IMR-90 (cell line): ENCODE measurements at regions not wholly inside any gene's neighbourhood (a gene's known extent, or its start where the extent isn't known, plus 50 kb on each side); places are given as distances from the start of the nearest gene placed in this dataset.

Source experiments
- ATAC-seq: fragments of 200-7000 bp; cut with Tn5 transposase; 2 replicates; pipeline ENCODE4 v1.9.1; 2020; ENCODE audit warnings: low read depth, mild to moderate bottlenecking, moderate library complexity
- BruUV-seq: library from RNA; stranded (reverse); fragments of 400-500 nt; replicated peaks from 2 replicates; lab custom pipeline; 2021; lab: Mats Ljungman, UMichigan
- CTCF ChIA-PET: fragments of 300-600 bp; formaldehyde crosslinking; extraction: SDS; loops from one replicate; lab custom pipeline; 2021; ENCODE audit warnings: antibody characterized with exemption; lab: Yijun Ruan, JAX
- POLR2A ChIA-PET: fragments of 300-600 bp; sonication (Branson Sonifier 250); formaldehyde crosslinking; loops from one replicate; lab custom pipeline; 2022; ENCODE audit warnings: antibody characterized with exemption; ENCODE audit not compliant: unreplicated experiment; lab: Charles Lee
- DNase-seq: peaks from one replicate; pipeline ENCODE4 v3.0.0; 2013
- H2AFZ ChIP-seq: replicated peaks from 2 replicates; pipeline ENCODE3; 2013; ENCODE audit warnings: low read length, mild to moderate bottlenecking; ENCODE audit not compliant: poor library complexity
- H2AK5ac ChIP-seq: 2 replicates; pipeline ENCODE4 v1.6.1; 2013; ENCODE audit warnings: low read depth, low read length, inconsistent platforms
- H2AK9ac ChIP-seq: replicated peaks from 2 replicates; pipeline ENCODE3; 2013; ENCODE audit warnings: mild to moderate bottlenecking, low read depth, low read length, moderate library complexity; ENCODE audit not compliant: poor library complexity
- H2BK120ac ChIP-seq: 2 replicates; pipeline ENCODE4 v1.6.1; 2013; ENCODE audit warnings: low read depth, low read length, inconsistent platforms
- H2BK15ac ChIP-seq: 3 replicates; pipeline ENCODE4 v1.6.1; 2013; ENCODE audit warnings: low read depth, low read length, inconsistent platforms
- H2BK20ac ChIP-seq: 2 replicates; pipeline ENCODE4 v1.6.1; 2013; ENCODE audit warnings: low read depth, mild to moderate bottlenecking, inconsistent platforms, low read length, moderate library complexity
- H2BK5ac ChIP-seq: 2 replicates; pipeline ENCODE4 v1.6.1; 2013; ENCODE audit warnings: mild to moderate bottlenecking, low read depth, low read length, inconsistent platforms; ENCODE audit not compliant: poor library complexity, severe bottlenecking
- H3K14ac ChIP-seq: replicated peaks from 2 replicates; pipeline ENCODE4 v1.6.1; 2013; ENCODE audit warnings: low read depth, low read length, inconsistent platforms
- H3K18ac ChIP-seq: 2 replicates; pipeline ENCODE4 v1.6.1; 2013; ENCODE audit warnings: low read depth, low read length, control low read depth
- H3K23ac ChIP-seq: 2 replicates; pipeline ENCODE4 v1.6.1; 2013; ENCODE audit warnings: low read depth, low read length, inconsistent platforms
- H3K27ac ChIP-seq: 2 replicates; pipeline ENCODE4 v1.5.1; 2013; ENCODE audit warnings: mild to moderate bottlenecking, control low read depth, low read length; ENCODE audit not compliant: insufficient read depth
- H3K27me3 ChIP-seq: 2 replicates; pipeline ENCODE4 v1.6.1; 2013; ENCODE audit warnings: low read length; ENCODE audit not compliant: control insufficient read depth, insufficient read depth
- H3K36me3 ChIP-seq: 2 replicates; pipeline ENCODE4 v1.6.1; 2013; ENCODE audit warnings: low read length, mixed read lengths; ENCODE audit not compliant: control insufficient read depth, insufficient read depth
- H3K4ac ChIP-seq: 2 replicates; pipeline ENCODE4 v1.6.1; 2013; ENCODE audit warnings: low read depth, low read length, inconsistent platforms
- H3K4me1 ChIP-seq: 2 replicates; pipeline ENCODE4 v1.6.1; 2013; ENCODE audit warnings: low read length, mixed read lengths; ENCODE audit not compliant: control insufficient read depth, insufficient read depth
- H3K4me2 ChIP-seq: 2 replicates; pipeline ENCODE4 v1.6.1; 2013; ENCODE audit warnings: low read depth, mild to moderate bottlenecking, control low read depth, low read length, moderate library complexity
- H3K4me3 ChIP-seq: 2 replicates; pipeline ENCODE4 v1.5.1; 2013; ENCODE audit warnings: low read depth, mild to moderate bottlenecking, control low read depth, low read length, moderate library complexity; ENCODE audit not compliant: insufficient read depth
- H3K56ac ChIP-seq: 2 replicates; pipeline ENCODE4 v1.6.1; 2013; ENCODE audit warnings: low read length, inconsistent platforms; ENCODE audit not compliant: insufficient read depth; ENCODE audit errors: extremely low read depth
- H3K79me1 ChIP-seq, 2 experiments: 2 replicates each; pipeline ENCODE4 v1.6.1; 2013; ENCODE audit warnings: low read length in 2 of 2, inconsistent platforms in 1 of 2, low read depth in 1 of 2
- H3K9ac ChIP-seq: 2 replicates; pipeline ENCODE4 v1.6.1; 2013; ENCODE audit warnings: low read depth, low read length, control low read depth
- H3K9me1 ChIP-seq: 2 replicates; pipeline ENCODE4 v1.6.1; 2013; ENCODE audit warnings: low read length, inconsistent platforms; ENCODE audit not compliant: insufficient read depth
- H3K9me3 ChIP-seq: 2 replicates; pipeline ENCODE4 v1.6.1; 2013; ENCODE audit warnings: low read length; ENCODE audit not compliant: control insufficient read depth, insufficient read depth
- H4K20me1 ChIP-seq: 2 replicates; pipeline ENCODE4 v1.6.1; 2013; ENCODE audit warnings: low read length, inconsistent platforms; ENCODE audit not compliant: insufficient read depth
- H4K5ac ChIP-seq: 2 replicates; pipeline ENCODE4 v1.6.1; 2013; ENCODE audit warnings: mild to moderate bottlenecking, low read depth, low read length, control low read depth
- H4K8ac ChIP-seq, 2 experiments: 2 replicates each; pipeline ENCODE4 v1.6.1; 2013; ENCODE audit warnings: low read depth in 2 of 2, low read length in 2 of 2, control low read depth in 1 of 2, inconsistent platforms in 1 of 2
- H4K91ac ChIP-seq: 2 replicates; pipeline ENCODE4 v1.6.1; 2013; ENCODE audit warnings: low read depth, low read length, inconsistent platforms; ENCODE audit not compliant: insufficient read depth
- BHLHE40 ChIP-seq: fragments of 150-350 bp; IDR thresholded peaks from 2 replicates; pipeline ENCODE4 v1.6.1; 2016; ENCODE audit warnings: mild to moderate bottlenecking, low read depth, low read length
- CHD1 ChIP-seq: IDR thresholded peaks from 2 replicates; pipeline ENCODE4 v1.6.1; 2012; ENCODE audit warnings: low read depth, low read length, improper control_type of control experiment
- FOS ChIP-seq: fragments of 150-350 bp; IDR thresholded peaks from 2 replicates; pipeline ENCODE4 v1.6.1; 2016; ENCODE audit warnings: low read depth, low read length
- MAFK ChIP-seq: IDR thresholded peaks from 2 replicates; pipeline ENCODE4 v1.6.1; 2012; ENCODE audit warnings: low read depth, low read length, improper control_type of control experiment
- MXI1 ChIP-seq: IDR thresholded peaks from 2 replicates; pipeline ENCODE4 v1.6.1; 2012; ENCODE audit warnings: low read depth, mild to moderate bottlenecking, low read length, moderate library complexity, borderline replicate concordance
- NFE2L2 ChIP-seq: fragments of 150-350 bp; IDR thresholded peaks from 2 replicates; pipeline ENCODE4 v1.6.1; 2016; ENCODE audit warnings: low read depth, mild to moderate bottlenecking, low read length
- POLR2A ChIP-seq: IDR thresholded peaks from 2 replicates; pipeline ENCODE4 v1.6.1; 2012; ENCODE audit warnings: mild to moderate bottlenecking, low read depth, low read length
- RCOR1 ChIP-seq: IDR thresholded peaks from 2 replicates; pipeline ENCODE4 v1.6.1; 2012; ENCODE audit warnings: mild to moderate bottlenecking, low read length, improper control_type of control experiment; ENCODE audit not compliant: insufficient replicate concordance
- RFX5 ChIP-seq: IDR thresholded peaks from 2 replicates; pipeline ENCODE4 v1.8.0; 2012; ENCODE audit warnings: low read depth, mild to moderate bottlenecking, low read length, moderate library complexity
- SMC3 ChIP-seq: fragments of 150-350 bp; IDR thresholded peaks from 2 replicates; pipeline ENCODE4 v1.6.1; 2016; ENCODE audit warnings: low read depth, mild to moderate bottlenecking, antibody characterized with exemption, low read length, moderate library complexity
- WGBS, 2 experiments: methylation state at CpG; one replicate each; pipeline versions ENCODE4 v1.1.5 to v1.1.7; 2013; ENCODE audit warnings: missing lambda C conversion rate in 2 of 2; ENCODE audit not compliant: insufficient read length in 1 of 2; ENCODE audit errors: extremely low coverage in 2 of 2; 5-methylcytosine and 5-hydroxymethylcytosine counted together
- dilution Hi-C: fragments of 300-500 bp; cut with HindIII; formaldehyde crosslinking; loops from one replicate; pipeline ENCODE4 v1.14.3; 2018; ENCODE audit warnings: low sequenced_read_pairs; ENCODE audit not compliant: unreplicated experiment
- in situ Hi-C: fragments of 300-500 bp; cut with MboI; formaldehyde crosslinking; loops from 3 replicates; pipeline ENCODE4 v1.14.3; 2019; ENCODE audit warnings: low sequenced_read_pairs, inconsistent platforms, mixed read lengths
- intact Hi-C: fragments of 100-400 bp; cut with micrococcal nuclease; formaldehyde crosslinking; loops from 2 replicates; pipeline ENCODE4 v1.10.0; 2022
- TF ChIP-seq, protein P1 (sequence below): fragments of 150-350 bp; IDR thresholded peaks from 2 replicates; pipeline ENCODE4 v1.6.1; 2016; ENCODE audit warnings: low read depth, mild to moderate bottlenecking, low read length, moderate library complexity, borderline replicate concordance
- TF ChIP-seq, protein P2 (sequence below): fragments of 150-350 bp; IDR thresholded peaks from 2 replicates; pipeline ENCODE4 v1.6.1; 2017; ENCODE audit warnings: mild to moderate bottlenecking, antibody characterized with exemption, low read length, low read depth
- TF ChIP-seq, protein P3 (sequence below): conservative IDR thresholded peaks from 2 replicates; pipeline ENCODE4 v1.5.1; 2012; ENCODE audit warnings: mild to moderate bottlenecking, low read depth, low read length, improper control_type of control experiment

DNA sequence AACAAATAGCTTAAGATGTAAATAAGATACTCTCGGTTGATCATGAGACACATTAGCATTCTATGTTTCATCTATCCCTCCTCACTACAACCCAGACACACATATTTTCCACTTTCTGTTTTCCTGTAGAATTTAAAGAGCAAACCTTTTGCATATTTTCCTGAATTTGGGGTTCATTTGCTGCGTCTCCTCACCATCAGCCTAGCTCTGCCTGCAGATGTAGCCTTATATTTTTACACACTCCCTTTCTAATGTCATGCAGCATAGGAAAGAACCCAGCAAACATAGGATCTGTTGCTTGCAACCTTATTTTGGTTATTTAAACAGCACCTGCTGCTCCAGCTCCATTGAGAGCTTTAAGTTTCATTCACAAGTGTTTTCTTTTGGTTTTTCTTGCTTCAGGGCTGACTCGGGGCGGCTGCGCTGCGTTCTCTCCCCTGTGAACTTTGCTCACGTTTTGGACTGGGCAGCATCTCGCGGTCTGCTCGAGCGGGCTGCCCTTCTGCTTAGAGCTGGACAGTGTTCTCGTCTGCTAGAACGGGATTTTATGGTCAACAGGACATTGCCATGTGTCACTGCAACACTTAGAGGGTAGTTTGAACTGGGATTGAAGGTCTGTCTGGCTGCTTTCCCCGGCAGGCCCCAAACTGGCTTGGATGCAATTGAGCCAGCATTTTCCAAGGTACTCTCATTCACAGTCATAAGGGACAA is 57.8 kb upstream of the VRK1 start:
- DNase-seq (no peak), ATAC-seq (no peak)
- POLR2A ChIA-PET = interaction anchor here (0.6 kb wide), 1 partner anchor 87 kb away, joined by 4 read pairs; no protein-coding TSS in a partner anchor
- TF ChIP-seq RFX5 (no peak), MAFK (no peak), RCOR1 (no peak), NFE2L2 (no peak), POLR2A (no peak), BHLHE40 (no peak), MXI1 (no peak), CHD1 (no peak), SMC3 (no peak), FOS (no peak)
- TF ChIP-seq, protein P1, sequence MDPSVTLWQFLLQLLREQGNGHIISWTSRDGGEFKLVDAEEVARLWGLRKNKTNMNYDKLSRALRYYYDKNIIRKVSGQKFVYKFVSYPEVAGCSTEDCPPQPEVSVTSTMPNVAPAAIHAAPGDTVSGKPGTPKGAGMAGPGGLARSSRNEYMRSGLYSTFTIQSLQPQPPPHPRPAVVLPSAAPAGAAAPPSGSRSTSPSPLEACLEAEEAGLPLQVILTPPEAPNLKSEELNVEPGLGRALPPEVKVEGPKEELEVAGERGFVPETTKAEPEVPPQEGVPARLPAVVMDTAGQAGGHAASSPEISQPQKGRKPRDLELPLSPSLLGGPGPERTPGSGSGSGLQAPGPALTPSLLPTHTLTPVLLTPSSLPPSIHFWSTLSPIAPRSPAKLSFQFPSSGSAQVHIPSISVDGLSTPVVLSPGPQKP = no peak
- TF ChIP-seq, protein P2, sequence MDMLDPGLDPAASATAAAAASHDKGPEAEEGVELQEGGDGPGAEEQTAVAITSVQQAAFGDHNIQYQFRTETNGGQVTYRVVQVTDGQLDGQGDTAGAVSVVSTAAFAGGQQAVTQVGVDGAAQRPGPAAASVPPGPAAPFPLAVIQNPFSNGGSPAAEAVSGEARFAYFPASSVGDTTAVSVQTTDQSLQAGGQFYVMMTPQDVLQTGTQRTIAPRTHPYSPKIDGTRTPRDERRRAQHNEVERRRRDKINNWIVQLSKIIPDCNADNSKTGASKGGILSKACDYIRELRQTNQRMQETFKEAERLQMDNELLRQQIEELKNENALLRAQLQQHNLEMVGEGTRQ = no peak
- TF ChIP-seq, protein P3, sequence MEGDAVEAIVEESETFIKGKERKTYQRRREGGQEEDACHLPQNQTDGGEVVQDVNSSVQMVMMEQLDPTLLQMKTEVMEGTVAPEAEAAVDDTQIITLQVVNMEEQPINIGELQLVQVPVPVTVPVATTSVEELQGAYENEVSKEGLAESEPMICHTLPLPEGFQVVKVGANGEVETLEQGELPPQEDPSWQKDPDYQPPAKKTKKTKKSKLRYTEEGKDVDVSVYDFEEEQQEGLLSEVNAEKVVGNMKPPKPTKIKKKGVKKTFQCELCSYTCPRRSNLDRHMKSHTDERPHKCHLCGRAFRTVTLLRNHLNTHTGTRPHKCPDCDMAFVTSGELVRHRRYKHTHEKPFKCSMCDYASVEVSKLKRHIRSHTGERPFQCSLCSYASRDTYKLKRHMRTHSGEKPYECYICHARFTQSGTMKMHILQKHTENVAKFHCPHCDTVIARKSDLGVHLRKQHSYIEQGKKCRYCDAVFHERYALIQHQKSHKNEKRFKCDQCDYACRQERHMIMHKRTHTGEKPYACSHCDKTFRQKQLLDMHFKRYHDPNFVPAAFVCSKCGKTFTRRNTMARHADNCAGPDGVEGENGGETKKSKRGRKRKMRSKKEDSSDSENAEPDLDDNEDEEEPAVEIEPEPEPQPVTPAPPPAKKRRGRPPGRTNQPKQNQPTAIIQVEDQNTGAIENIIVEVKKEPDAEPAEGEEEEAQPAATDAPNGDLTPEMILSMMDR = no peak
- Histone ChIP-seq H3K9ac (no peak overlapping the region), H3K4me2 (no peak overlapping the region), H2BK5ac (no peak overlapping the region), H3K27me3 (peaks cover 49% of the 10 kb centered on the region), H4K8ac (no peak overlapping the region), H3K14ac (no peak overlapping the region), H3K18ac (no peak overlapping the region), H4K91ac (no peak overlapping the region), H3K4me1 (no peaks in the 10 kb centered on the region), H3K4ac (no peak overlapping the region), H4K5ac (no peak overlapping the region), H3K9me1 (0 out of 2 replicates have a peak, but pooled peaks cover 1% of the 10 kb centered on the region), H3K79me1 (no peaks in the 10 kb centered on the region), H3K4me3 (no peak overlapping the region), H3K23ac (no peak overlapping the region), H2AK5ac (no peak overlapping the region), H2AK9ac (no peak overlapping the region), H3K36me3 (no peaks in the 10 kb centered on the region), H2AFZ (no peak overlapping the region), H3K27ac (no peak overlapping the region), H3K9me3 (no peaks in the 10 kb centered on the region), H3K56ac (no peak overlapping the region), H2BK15ac (no peak overlapping the region), H2BK120ac (no peak overlapping the region), H2BK20ac (no peak overlapping the region), H4K20me1 (no peaks in the 10 kb centered on the region)
- BruUV-seq = no TSS peak
- dilution Hi-C loops (no loop called here), in situ Hi-C loops (no loop called here), intact Hi-C loops (no loop called here)
- CTCF ChIA-PET = interaction anchor here (0.6 kb wide), 1 partner anchor 126 kb away, joined by 3 read pairs; no protein-coding TSS in a partner anchor
- WGBS, 2 experiments = 40% methylated on average over 12 of the region's 14 CpGs; no CpG with 5 or more reads in 1 of the 2 experiments
